ENCODE measurements at regions not wholly inside any gene's neighbourhood (a gene's known extent, or its start where the extent isn't known, plus 50 kb on each side); places are given as distances from the start of the nearest gene placed in this dataset.

DNA sequence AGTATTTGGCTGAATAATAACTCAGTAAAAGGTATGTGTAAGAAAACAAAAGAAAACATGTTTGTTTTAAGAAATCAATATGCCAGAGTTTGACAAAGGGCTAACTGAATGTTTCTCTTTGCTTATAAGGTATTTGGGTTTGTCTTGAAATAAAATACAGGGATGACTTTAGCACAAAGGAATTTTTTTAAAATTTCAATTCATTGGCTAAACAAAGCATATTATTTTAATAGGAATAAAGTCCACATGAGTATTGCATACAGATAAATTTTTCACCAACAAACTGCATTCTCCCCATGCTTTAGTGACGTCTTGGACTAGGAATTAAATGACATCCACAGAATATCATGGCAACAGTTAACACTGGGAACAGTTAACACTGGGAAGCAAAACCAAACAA lies 480.0 kb upstream of the JAG1 start:
- no peak overlapping the region for H3K27ac ChIP-seq
- H3K4me1 ChIP-seq, result no peaks in the 10 kb centered on the region
- TF ChIP-seq, protein P1, sequence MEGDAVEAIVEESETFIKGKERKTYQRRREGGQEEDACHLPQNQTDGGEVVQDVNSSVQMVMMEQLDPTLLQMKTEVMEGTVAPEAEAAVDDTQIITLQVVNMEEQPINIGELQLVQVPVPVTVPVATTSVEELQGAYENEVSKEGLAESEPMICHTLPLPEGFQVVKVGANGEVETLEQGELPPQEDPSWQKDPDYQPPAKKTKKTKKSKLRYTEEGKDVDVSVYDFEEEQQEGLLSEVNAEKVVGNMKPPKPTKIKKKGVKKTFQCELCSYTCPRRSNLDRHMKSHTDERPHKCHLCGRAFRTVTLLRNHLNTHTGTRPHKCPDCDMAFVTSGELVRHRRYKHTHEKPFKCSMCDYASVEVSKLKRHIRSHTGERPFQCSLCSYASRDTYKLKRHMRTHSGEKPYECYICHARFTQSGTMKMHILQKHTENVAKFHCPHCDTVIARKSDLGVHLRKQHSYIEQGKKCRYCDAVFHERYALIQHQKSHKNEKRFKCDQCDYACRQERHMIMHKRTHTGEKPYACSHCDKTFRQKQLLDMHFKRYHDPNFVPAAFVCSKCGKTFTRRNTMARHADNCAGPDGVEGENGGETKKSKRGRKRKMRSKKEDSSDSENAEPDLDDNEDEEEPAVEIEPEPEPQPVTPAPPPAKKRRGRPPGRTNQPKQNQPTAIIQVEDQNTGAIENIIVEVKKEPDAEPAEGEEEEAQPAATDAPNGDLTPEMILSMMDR (IDR thresholded peaks at IDR 0.05), result no peak
- ATAC-seq (no peak), DNase-seq (no peak)
- H3K27me3 ChIP-seq (ENCODE audit: low read depth), result no peaks in the 10 kb centered on the region
- no peaks in the 10 kb centered on the region for H3K36me3 ChIP-seq
- H3K4me3 ChIP-seq, result no peak overlapping the region
- intact Hi-C loops (cut with DNase I), result no loop called here
- no peaks in the 10 kb centered on the region for H3K9me3 ChIP-seq

DNA sequence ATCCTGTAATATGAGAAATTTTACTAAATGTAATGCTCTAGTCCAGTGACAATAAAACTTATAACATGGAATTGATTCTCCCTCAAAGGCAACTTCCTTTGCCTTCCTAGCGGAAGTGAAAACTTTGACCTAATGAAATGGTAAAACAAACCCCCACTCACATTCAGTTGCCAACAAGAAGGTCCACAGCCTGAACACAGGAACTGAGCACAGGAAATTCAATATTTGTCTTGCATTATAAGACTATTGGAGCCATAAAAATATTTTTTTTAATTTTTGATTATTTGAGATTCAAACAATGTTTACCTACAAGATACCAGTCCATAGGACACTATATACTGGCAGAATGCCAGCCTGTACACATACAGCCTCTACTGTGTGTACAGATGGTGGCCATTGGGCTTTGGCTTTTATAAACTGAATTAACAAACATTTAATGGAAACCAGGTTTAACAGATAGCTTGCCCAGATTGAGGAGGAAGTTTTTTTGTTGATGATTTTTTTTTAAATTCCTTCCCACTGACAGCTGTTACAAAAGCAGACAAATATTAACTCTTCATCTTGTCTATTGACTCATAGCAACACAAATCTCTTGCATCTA lies 481.5 kb upstream of the JAG1 start:
- intact Hi-C loops (cut with DNase I), result no loop called here
- Histone ChIP-seq H3K36me3 (no peaks in the 10 kb centered on the region), H3K4me3 (no peak overlapping the region), H3K27me3 (ENCODE audit: low read depth) (no peaks in the 10 kb centered on the region), H3K4me1 (peaks cover 6% of the 10 kb centered on the region), H3K27ac (no peak overlapping the region), H3K9me3 (no peaks in the 10 kb centered on the region)
- no peak for ATAC-seq
- DNase-seq, result no peak
- TF ChIP-seq, protein P1 (IDR thresholded peaks at IDR 0.05), result no peak

DNA sequence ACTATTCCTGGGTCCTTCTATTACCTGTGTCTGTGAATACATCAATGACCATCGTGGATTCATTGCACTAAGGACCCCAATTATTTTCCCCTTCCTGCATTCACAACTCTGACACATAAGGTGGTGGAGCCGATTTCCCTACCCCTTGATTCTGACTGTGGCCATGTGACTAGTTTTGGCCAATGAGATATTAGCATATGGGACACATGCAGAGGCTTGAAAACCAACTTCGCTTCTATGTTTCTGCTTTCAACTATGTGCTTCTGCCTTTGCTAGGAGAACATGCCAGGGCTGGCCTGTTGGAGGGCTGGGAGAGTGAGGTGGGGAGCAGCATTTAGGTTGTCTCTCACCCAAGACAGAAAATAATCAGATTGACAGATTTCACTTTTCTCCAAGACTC lies 483.1 kb upstream of the JAG1 start:
- intact Hi-C loops (cut with DNase I), result no loop called here
- Histone ChIP-seq H3K36me3 (no peaks in the 10 kb centered on the region), H3K9me3 (no peaks in the 10 kb centered on the region), H3K27ac (no peak overlapping the region), H3K4me1 (peaks cover 10% of the 10 kb centered on the region), H3K4me3 (no peak overlapping the region), H3K27me3 (ENCODE audit: low read depth) (no peaks in the 10 kb centered on the region)
- DNase-seq, result no peak
- TF ChIP-seq, protein P1 (IDR thresholded peaks at IDR 0.05), result no peak
- ATAC-seq, result no peak

DNA sequence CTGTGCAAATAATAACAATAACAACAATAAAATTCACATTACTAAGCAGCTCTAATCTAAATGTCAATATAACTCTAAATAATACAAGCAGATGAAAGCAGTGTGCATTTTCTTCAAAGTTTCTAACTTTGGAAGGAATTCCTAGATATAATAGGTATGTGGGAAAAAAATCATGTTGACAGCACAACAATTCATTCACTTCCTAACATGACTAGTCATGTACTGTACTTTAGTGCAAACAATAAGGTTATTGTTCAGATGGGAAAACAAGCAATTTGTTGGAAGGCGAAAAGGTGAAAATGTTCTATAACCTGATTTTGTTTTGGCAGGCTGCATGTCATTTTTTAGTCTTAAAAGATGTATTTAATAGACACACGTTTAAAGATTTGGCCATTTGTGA lies 484.3 kb upstream of the JAG1 start:
- Histone ChIP-seq H3K9me3 (no peaks in the 10 kb centered on the region), H3K4me3 (no peak overlapping the region), H3K4me1 (peaks cover 10% of the 10 kb centered on the region), H3K36me3 (no peaks in the 10 kb centered on the region), H3K27ac (no peak overlapping the region), H3K27me3 (ENCODE audit: low read depth) (no peaks in the 10 kb centered on the region)
- TF ChIP-seq, protein P1 (IDR thresholded peaks at IDR 0.05), result no peak
- DNase-seq (no peak), ATAC-seq (no peak)
- intact Hi-C loops (cut with DNase I), result no loop called here

DNA sequence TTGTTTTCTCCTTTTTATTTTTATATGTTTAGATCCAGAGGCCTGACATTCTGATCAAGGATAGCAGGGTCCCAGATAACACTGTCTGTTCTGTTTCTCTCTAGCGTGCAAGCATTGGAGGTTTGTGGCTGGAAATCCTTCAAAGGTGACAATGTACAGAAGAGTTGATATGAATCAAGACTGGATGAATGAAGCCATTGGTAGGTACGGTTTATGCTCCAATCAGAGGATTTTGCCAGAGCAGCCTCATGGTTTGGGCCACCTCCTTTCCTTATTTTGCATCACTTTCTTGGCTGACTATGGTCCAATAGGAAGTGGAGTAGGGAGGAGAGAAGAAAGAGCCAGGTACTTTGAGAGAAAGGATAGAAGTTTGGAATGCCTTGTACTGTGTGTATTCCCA lies 484.8 kb upstream of the JAG1 start:
- intact Hi-C loops (cut with DNase I), result no loop called here
- no peaks in the 10 kb centered on the region for H3K36me3 ChIP-seq
- TF ChIP-seq, protein P1 (IDR thresholded peaks at IDR 0.05), result no peak
- peaks cover 10% of the 10 kb centered on the region for H3K4me1 ChIP-seq
- no peak overlapping the region for H3K4me3 ChIP-seq
- H3K27me3 ChIP-seq (ENCODE audit: low read depth), result no peaks in the 10 kb centered on the region
- no peak for ATAC-seq
- DNase-seq, result no peak
- no peak overlapping the region for H3K27ac ChIP-seq
- no peaks in the 10 kb centered on the region for H3K9me3 ChIP-seq
